GM23338 (cell line): ENCODE measurements at regions not wholly inside any gene's neighbourhood (a gene's known extent, or its start where the extent isn't known, plus 50 kb on each side); places are given as distances from the start of the nearest gene placed in this dataset.

Experiments
- ATAC-seq: fragments of 200-7000 bp; cut with Tn5 transposase; 3 replicates; pipeline ENCODE4 v1.9.1; 2020
- DNase-seq: peaks from one replicate; pipeline ENCODE4 v3.0.0-alpha.2; 2015; ENCODE audit warnings: low spot score
- H2AFZ ChIP-seq: fragments of 200-600 bp; sonication (generic); 2 replicates; pipeline ENCODE4 v1.8.0; 2016; ENCODE audit warnings: antibody characterized with exemption, mild to moderate bottlenecking, moderate library complexity
- H3F3A ChIP-seq: fragments of 200-600 bp; sonication (generic); replicated peaks from 2 replicates; pipeline ENCODE4 v1.8.0; 2017; ENCODE audit warnings: antibody characterized with exemption, mixed run types, low read depth
- H3K27ac ChIP-seq: fragments of 200-600 bp; sonication (generic); 2 replicates; pipeline ENCODE4 v1.6.1; 2016; ENCODE audit warnings: low read depth
- H3K27me3 ChIP-seq: fragments of 200-600 bp; sonication (generic); 2 replicates; pipeline ENCODE4 v1.8.0; 2016; ENCODE audit warnings: mild to moderate bottlenecking, mixed run types, moderate library complexity; ENCODE audit not compliant: insufficient read depth
- H3K36me3 ChIP-seq: fragments of 200-600 bp; sonication (generic); 2 replicates; pipeline ENCODE4 v1.8.0; 2016; ENCODE audit warnings: mild to moderate bottlenecking; ENCODE audit not compliant: insufficient read depth
- H3K4me1 ChIP-seq: fragments of 200-600 bp; sonication (generic); 2 replicates; pipeline ENCODE4 v1.8.0; 2016; ENCODE audit warnings: mild to moderate bottlenecking, moderate library complexity; ENCODE audit not compliant: insufficient read depth
- H3K4me2 ChIP-seq: fragments of 200-600 bp; sonication (generic); 2 replicates; pipeline ENCODE4 v1.7.1; 2017; ENCODE audit warnings: mixed run types
- H3K4me3 ChIP-seq: fragments of 200-600 bp; sonication (generic); 2 replicates; pipeline ENCODE4 v1.6.1; 2016; ENCODE audit warnings: mixed run types
- H3K79me2 ChIP-seq: fragments of 200-600 bp; sonication (generic); replicated peaks from 2 replicates; pipeline ENCODE4 v1.8.0; 2017; ENCODE audit warnings: mild to moderate bottlenecking; ENCODE audit not compliant: insufficient read depth
- H3K9me2 ChIP-seq: fragments of 200-600 bp; sonication (generic); 2 replicates; pipeline ENCODE4 v1.8.0; 2017; ENCODE audit not compliant: insufficient read depth
- H4K20me1 ChIP-seq: fragments of 200-600 bp; sonication (generic); replicated peaks from 2 replicates; pipeline ENCODE4 v1.8.0; 2017; ENCODE audit warnings: mild to moderate bottlenecking; ENCODE audit not compliant: insufficient read depth
- H3K27ac Mint-ChIP-seq: 2 replicates; pipeline ENCODE4 v1.8.0; 2020; ENCODE audit warnings: inconsistent platforms, mild to moderate bottlenecking, moderate library complexity, mixed read lengths
- H3K27me3 Mint-ChIP-seq: 3 replicates; pipeline ENCODE4 v1.8.0; 2022; ENCODE audit warnings: low read depth, mild to moderate bottlenecking, moderate library complexity, mixed read lengths, inconsistent platforms; ENCODE audit not compliant: insufficient read depth, poor library complexity
- H3K36me3 Mint-ChIP-seq: 3 replicates; pipeline ENCODE4 v1.8.0; 2021; ENCODE audit warnings: low read depth, mild to moderate bottlenecking, inconsistent platforms, moderate library complexity, mixed read lengths
- H3K4me1 Mint-ChIP-seq: 3 replicates; pipeline ENCODE4 v1.8.0; 2020; ENCODE audit warnings: mild to moderate bottlenecking, inconsistent platforms, mixed read lengths
- H3K4me3 Mint-ChIP-seq: 3 replicates; pipeline ENCODE4 v1.8.0; 2021; ENCODE audit warnings: moderate library complexity, mild to moderate bottlenecking, inconsistent platforms, mixed read lengths
- H3K9me3 Mint-ChIP-seq: 3 replicates; pipeline ENCODE4 v1.8.0; 2020; ENCODE audit warnings: moderate library complexity, mild to moderate bottlenecking, inconsistent platforms, mixed read lengths
- CREB1 ChIP-seq: fragments of 250-450 bp; sonication (Bioruptor Pico); IDR thresholded peaks from 2 replicates; pipeline ENCODE4 v1.5.0; 2020; ENCODE audit warnings: low read depth, mild to moderate bottlenecking, moderate library complexity
- CTCF ChIP-seq, 2 experiments: fragments of 200-600 bp in 1 of 2; sonication (generic) in 1 of 2; conservative IDR thresholded peaks; 2 replicates each; pipeline versions ENCODE4 v1.5.1 to v1.6.1; 2016 to 2017; ENCODE audit warnings: antibody characterized with exemption in 2 of 2, low read depth in 2 of 2, mild to moderate bottlenecking in 2 of 2, moderate library complexity in 1 of 2
- ETS1 ChIP-seq: IDR thresholded peaks from 2 replicates; pipeline ENCODE4 v1.6.1; 2016; ENCODE audit warnings: antibody characterized with exemption
- EZH2 ChIP-seq: fragments of 200-600 bp; sonication (generic); IDR thresholded peaks from one replicate; pipeline ENCODE4 v1.8.0; 2017; ENCODE audit warnings: antibody characterized with exemption, mild to moderate bottlenecking, low read depth; ENCODE audit not compliant: unreplicated experiment
- EZH2phosphoT487 ChIP-seq: fragments of 200-600 bp; sonication (generic); IDR thresholded peaks from one replicate; pipeline ENCODE4 v1.8.1; 2018; ENCODE audit warnings: antibody characterized with exemption; ENCODE audit not compliant: unreplicated experiment
- JUNB ChIP-seq: IDR thresholded peaks from one replicate; pipeline ENCODE4 v1.6.1; 2016; ENCODE audit warnings: antibody characterized with exemption; ENCODE audit not compliant: unreplicated experiment
- NANOG ChIP-seq: IDR thresholded peaks from 2 replicates; pipeline ENCODE4 v1.6.1; 2016; ENCODE audit warnings: antibody characterized with exemption, borderline replicate concordance
- POLR2AphosphoS5 ChIP-seq: IDR thresholded peaks from 2 replicates; pipeline ENCODE4 v1.6.1; 2016; ENCODE audit warnings: antibody characterized with exemption, low read depth
- REST ChIP-seq: IDR thresholded peaks from one replicate; pipeline ENCODE4 v1.6.1; 2018; ENCODE audit warnings: antibody characterized with exemption; ENCODE audit not compliant: unreplicated experiment
- STAT1 ChIP-seq: IDR thresholded peaks from one replicate; pipeline ENCODE4 v1.6.1; 2016; ENCODE audit warnings: antibody characterized with exemption; ENCODE audit not compliant: unreplicated experiment
- ZNF114 ChIP-seq: fragments of 250-450 bp; sonication (Bioruptor Pico); IDR thresholded peaks from 2 replicates; pipeline ENCODE4 v1.5.0; 2020; ENCODE audit warnings: mild to moderate bottlenecking, moderate library complexity
- ZNF331 ChIP-seq: fragments of 250-450 bp; sonication (Bioruptor Pico); IDR thresholded peaks from 2 replicates; pipeline ENCODE4 v1.5.0; 2020; ENCODE audit warnings: low read depth, mild to moderate bottlenecking, moderate library complexity
- ZNF462 ChIP-seq: fragments of 250-450 bp; sonication (Bioruptor Pico); IDR thresholded peaks from 2 replicates; pipeline ENCODE4 v1.5.0; 2020; ENCODE audit warnings: mild to moderate bottlenecking, moderate library complexity

GRCh38 chr14:89544636-89545301 is 127.7 kb upstream of the FOXN3 start:
- Mint-ChIP-seq H3K4me1 (peaks cover 60% of the 10 kb centered on the region), H3K9me3 (no peaks in the 10 kb centered on the region), H3K36me3 (peaks cover 3% of the 10 kb centered on the region; the same call in 1 of the 3 replicates), H3K4me3 (no peak overlapping the region), H3K27ac (peak overlapping the region; percentile 24; the same call in 1 of the 2 replicates), H3K27me3 (peaks cover 3% of the 10 kb centered on the region)
- ATAC-seq = no peak
- peak overlapping the region; percentile 59; the same call in 1 of the 2 replicates for H3K27ac ChIP-seq
- no peak for TF ChIP-seq ZNF331 (CRISPR knock-in tag)
- no peak for TF ChIP-seq CTCF (conservative IDR thresholded peaks at IDR 0.05; ENCODE audit: low read depth in 2 of 2)
- TF ChIP-seq ZNF114 (CRISPR knock-in tag) = no peak
- TF ChIP-seq POLR2AphosphoS5 = no peak
- no peak for TF ChIP-seq EZH2
- TF ChIP-seq EZH2phosphoT487 = no peak
- no peak for TF ChIP-seq NANOG
- no peak for TF ChIP-seq CREB1 (CRISPR knock-in tag)
- TF ChIP-seq REST = no peak
- TF ChIP-seq ETS1 = no peak
- TF ChIP-seq STAT1 = no peak
- no peak for TF ChIP-seq JUNB
- TF ChIP-seq ZNF462 (CRISPR knock-in tag) = no peak
- no peaks in the 10 kb centered on the region for H3K27me3 ChIP-seq
- peaks cover 100% of the 10 kb centered on the region for H3K79me2 ChIP-seq
- 0 out of 2 replicates have a peak, but pooled peaks cover 4% of the 10 kb centered on the region for H3F3A ChIP-seq
- no peaks in the 10 kb centered on the region for H3K36me3 ChIP-seq
- H3K4me3 ChIP-seq = no peak overlapping the region
- no peak for DNase-seq
- peaks cover 63% of the 10 kb centered on the region for H3K4me1 ChIP-seq
- H2AFZ ChIP-seq = no peak overlapping the region
- no peak overlapping the region for H3K4me2 ChIP-seq
- H3K9me2 ChIP-seq = no peaks in the 10 kb centered on the region
- H4K20me1 ChIP-seq = no peaks in the 10 kb centered on the region; the same call in 1 of the 2 replicates
